H9 (cell line): ENCODE measurements at regions not wholly inside any gene's neighbourhood (a gene's known extent, or its start where the extent isn't known, plus 50 kb on each side); places are given as distances from the start of the nearest gene placed in this dataset.

Experiments
- DNase-seq: peaks from one replicate; pipeline ENCODE4 v3.0.0-alpha.2; 2017
- H2AFZ ChIP-seq: one replicate; pipeline ENCODE4 v1.6.1; 2013; ENCODE audit warnings: mild to moderate bottlenecking, low read length, control low read depth, moderate library complexity
- H2AK5ac ChIP-seq: 2 replicates; pipeline ENCODE4 v1.6.1; 2013; ENCODE audit warnings: low read length, control low read depth, mixed read lengths; ENCODE audit not compliant: insufficient read length
- H2BK120ac ChIP-seq: one replicate; pipeline ENCODE4 v1.6.1; 2013; ENCODE audit warnings: low read depth, mild to moderate bottlenecking, low read length, control low read depth, inconsistent platforms; ENCODE audit not compliant: poor library complexity, severe bottlenecking
- H2BK12ac ChIP-seq: 2 replicates; pipeline ENCODE4 v1.6.1; 2013; ENCODE audit warnings: low read length, control low read depth, mixed read lengths, low read depth; ENCODE audit not compliant: insufficient read length
- H2BK15ac ChIP-seq: 2 replicates; pipeline ENCODE4 v1.6.1; 2013; ENCODE audit warnings: low read depth, low read length, control low read depth
- H2BK20ac ChIP-seq: one replicate; pipeline ENCODE4 v1.6.1; 2013; ENCODE audit warnings: low read depth, mild to moderate bottlenecking, low read length, control low read depth, inconsistent platforms; ENCODE audit not compliant: poor library complexity, severe bottlenecking
- H2BK5ac ChIP-seq: 2 replicates; pipeline ENCODE4 v1.6.1; 2013; ENCODE audit warnings: low read length, control low read depth, mixed read lengths; ENCODE audit not compliant: insufficient read length
- H3K14ac ChIP-seq: 2 replicates; pipeline ENCODE4 v1.6.1; 2013; ENCODE audit warnings: low read length, control low read depth; ENCODE audit not compliant: insufficient read depth
- H3K18ac ChIP-seq: 2 replicates; pipeline ENCODE4 v1.6.1; 2013; ENCODE audit warnings: low read depth, mild to moderate bottlenecking, mixed read lengths, low read length, control low read depth; ENCODE audit not compliant: insufficient read length
- H3K23ac ChIP-seq: 2 replicates; pipeline ENCODE4 v1.6.1; 2013; ENCODE audit warnings: low read length, control low read depth, mixed read lengths, low read depth; ENCODE audit not compliant: insufficient read length
- H3K23me2 ChIP-seq: 2 replicates; pipeline ENCODE4 v1.6.1; 2013; ENCODE audit warnings: low read depth, mild to moderate bottlenecking, mixed read lengths, low read length, control low read depth; ENCODE audit not compliant: insufficient read length, poor library complexity, severe bottlenecking
- H3K27ac ChIP-seq: 2 replicates; pipeline ENCODE4 v1.5.1; 2013; ENCODE audit warnings: low read length, control low read depth, mixed read lengths, low read depth; ENCODE audit not compliant: insufficient read length
- H3K27me3 ChIP-seq: 2 replicates; pipeline ENCODE4 v1.6.1; 2013; ENCODE audit warnings: low read length, control low read depth, inconsistent platforms; ENCODE audit not compliant: insufficient read depth
- H3K4ac ChIP-seq: 2 replicates; pipeline ENCODE4 v1.6.1; 2013; ENCODE audit warnings: low read depth, mild to moderate bottlenecking, control low read depth, inconsistent platforms, low read length, moderate library complexity
- H3K4me1 ChIP-seq: 2 replicates; pipeline ENCODE4 v1.6.1; 2013; ENCODE audit warnings: low read length, control low read depth, inconsistent platforms; ENCODE audit not compliant: insufficient read depth
- H3K4me2 ChIP-seq: 2 replicates; pipeline ENCODE4 v1.6.1; 2013; ENCODE audit warnings: low read length, control low read depth, mixed read lengths; ENCODE audit not compliant: insufficient read length, insufficient read depth
- H3K56ac ChIP-seq: 2 replicates; pipeline ENCODE4 v1.6.1; 2013; ENCODE audit warnings: low read depth, mild to moderate bottlenecking, mixed read lengths, low read length, control low read depth; ENCODE audit not compliant: insufficient read length
- H3K79me1 ChIP-seq: 2 replicates; pipeline ENCODE4 v1.6.1; 2013; ENCODE audit warnings: low read depth, mild to moderate bottlenecking, moderate library complexity, low read length, control low read depth, inconsistent platforms; ENCODE audit not compliant: insufficient read depth, poor library complexity, severe bottlenecking
- H3K79me2 ChIP-seq: 2 replicates; pipeline ENCODE4 v1.6.1; 2013; ENCODE audit warnings: low read length, control low read depth, inconsistent platforms; ENCODE audit not compliant: insufficient read depth
- H3K9ac ChIP-seq: 2 replicates; pipeline ENCODE4 v1.6.1; 2013; ENCODE audit warnings: low read length, control low read depth, mixed read lengths; ENCODE audit not compliant: insufficient read length; ENCODE audit errors: extremely low read depth
- H3K9me3 ChIP-seq: one replicate; pipeline ENCODE4 v1.6.1; 2013; ENCODE audit warnings: low read depth, low read length, inconsistent platforms; ENCODE audit not compliant: control insufficient read depth
- H3T11ph ChIP-seq: one replicate; pipeline ENCODE4 v1.6.1; 2013; ENCODE audit warnings: mild to moderate bottlenecking, low read length, control low read depth, inconsistent platforms
- H4K20me1 ChIP-seq: one replicate; pipeline ENCODE4 v1.6.1; 2013; ENCODE audit not compliant: control insufficient read depth, insufficient read length, insufficient read depth
- H4K5ac ChIP-seq: 2 replicates; pipeline ENCODE4 v1.6.1; 2013; ENCODE audit warnings: low read depth, mild to moderate bottlenecking, mixed read lengths, low read length, control low read depth; ENCODE audit not compliant: insufficient read length
- H4K8ac ChIP-seq: replicated peaks from 2 replicates; pipeline ENCODE4 v1.6.1; 2013; ENCODE audit warnings: low read length, control low read depth, mixed read lengths, low read depth; ENCODE audit not compliant: insufficient read length
- H4K91ac ChIP-seq: 2 replicates; pipeline ENCODE4 v1.6.1; 2013; ENCODE audit warnings: low read depth, mild to moderate bottlenecking, moderate library complexity, mixed read lengths, low read length, control low read depth; ENCODE audit not compliant: insufficient read length
- H3K27ac Mint-ChIP-seq, 3 experiments: 2 replicates in 2 of 3; 3 replicates in 1 of 3; pipeline ENCODE4 v1.8.0; 2020 to 2021; ENCODE audit warnings: mixed read lengths in 3 of 3, mild to moderate bottlenecking in 1 of 3, moderate library complexity in 1 of 3
- H3K27me3 Mint-ChIP-seq: 2 replicates; pipeline ENCODE4 v1.8.0; 2021; ENCODE audit warnings: low read depth, mild to moderate bottlenecking, moderate library complexity, mixed read lengths
- H3K36me3 Mint-ChIP-seq, 3 experiments: 2 replicates in 2 of 3; 3 replicates in 1 of 3; pipeline ENCODE4 v1.8.0; 2020 to 2021; ENCODE audit warnings: low read depth in 3 of 3, mixed read lengths in 3 of 3; ENCODE audit not compliant: insufficient read depth in 1 of 3
- H3K4me1 Mint-ChIP-seq, 2 experiments: 2 replicates each; pipeline ENCODE4 v1.8.0; 2020; ENCODE audit warnings: mixed read lengths in 2 of 2
- H3K4me3 Mint-ChIP-seq, 2 experiments: 2 replicates in 1 of 2; 3 replicates in 1 of 2; pipeline ENCODE4 v1.8.0; 2020 to 2021; ENCODE audit warnings: mild to moderate bottlenecking in 2 of 2, mixed read lengths in 2 of 2, moderate library complexity in 1 of 2
- H3K9me3 Mint-ChIP-seq, 2 experiments: 2 replicates in 1 of 2; 3 replicates in 1 of 2; pipeline ENCODE4 v1.8.0; 2020; ENCODE audit warnings: mild to moderate bottlenecking in 2 of 2, mixed read lengths in 2 of 2, moderate library complexity in 1 of 2
- CTCF ChIP-seq: fragments of 200-600 bp; sonication (generic); conservative IDR thresholded peaks from 3 replicates; pipeline ENCODE4 v1.8.0; 2021; ENCODE audit warnings: antibody characterized with exemption, mild to moderate bottlenecking
- WGBS: extraction: QIAGEN DNeasy Blood & Tissue Kit; methylation state at CpG from one replicate; pipeline ENCODE4 v1.1.7; 2013; ENCODE audit warnings: missing lambda C conversion rate, low lambda C conversion rate, mixed read lengths; ENCODE audit not compliant: insufficient read length; ENCODE audit errors: extremely low coverage; 5-methylcytosine and 5-hydroxymethylcytosine counted together

DNA sequence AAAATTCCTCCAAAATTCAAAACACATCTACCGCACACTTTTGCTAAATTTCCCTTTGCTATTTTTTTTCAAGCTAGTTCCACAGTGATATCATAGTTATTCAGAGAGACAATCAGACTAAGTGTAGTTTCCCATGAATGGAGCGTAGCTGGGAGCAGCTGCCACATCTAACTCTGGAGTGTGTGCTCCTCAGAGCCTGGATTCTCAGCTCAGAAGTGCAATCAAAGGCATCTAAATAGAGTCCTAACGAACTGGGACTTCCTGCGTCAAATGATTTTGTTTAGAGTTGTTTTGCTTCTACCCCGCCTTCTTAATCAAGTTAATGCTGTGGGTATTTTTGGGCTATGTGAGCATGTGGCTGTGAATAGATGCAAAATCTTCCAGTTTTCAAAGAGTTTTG, 160.3 kb downstream of the TMEM18 start:
- no peaks in the 10 kb centered on the region for H3K27me3 ChIP-seq
- no CpG with 5 or more reads among the region's 5 CpGs for WGBS
- H3K27ac Mint-ChIP-seq, result no peak overlapping the region

More for the DNA sequence above, 160.3 kb downstream of the TMEM18 start:
- Histone ChIP-seq H4K91ac (no peak overlapping the region), H3K23ac (no peak overlapping the region), H4K20me1 (no peaks in the 10 kb centered on the region), H2BK20ac (no peak overlapping the region), H3K4me2 (no peak overlapping the region), H3K56ac (no peak overlapping the region), H3T11ph (no peak overlapping the region), H2BK12ac (no peak overlapping the region), H3K23me2 (no peaks in the 10 kb centered on the region), H2AFZ (no peak overlapping the region), H3K14ac (no peak overlapping the region), H3K4ac (no peak overlapping the region), H3K79me1 (no peaks in the 10 kb centered on the region), H4K5ac (no peak overlapping the region), H3K4me1 (no peaks in the 10 kb centered on the region), H2AK5ac (no peak overlapping the region), H3K9me3 (no peaks in the 10 kb centered on the region), H2BK5ac (no peak overlapping the region), H3K9ac (no peak overlapping the region), H3K79me2 (no peaks in the 10 kb centered on the region), H3K27ac (no peak overlapping the region), H2BK120ac (no peak overlapping the region), H2BK15ac (no peak overlapping the region), H3K18ac (no peak overlapping the region), H4K8ac (no peak overlapping the region)
- peaks cover 2 to 5% of the 10 kb centered on the region in 2 experiments; a peak in 1 of 5 replicates for H3K9me3 Mint-ChIP-seq
- H3K27me3 Mint-ChIP-seq, result peaks cover 83% of the 10 kb centered on the region
- H3K36me3 Mint-ChIP-seq, result no peaks in the 10 kb centered on the region
- peaks cover 11 to 19% of the 10 kb centered on the region in 2 experiments for H3K4me1 Mint-ChIP-seq
- no peak for TF ChIP-seq CTCF
- DNase-seq, result no peak
- H3K4me3 Mint-ChIP-seq, result no peak overlapping the region
